ENCODE measurements at regions not wholly inside any gene's neighbourhood (a gene's known extent, or its start where the extent isn't known, plus 50 kb on each side); places are given as distances from the start of the nearest gene placed in this dataset.
"Not testable (repeated sequence)": the region's sequence is repeated elsewhere in the genome, so short reads cannot be mapped to it uniquely, and the experiment has no call there.

- DNase-seq (ENCODE audit: low read depth, low spot score) = no peak
These were observed 454.2 kb downstream of the SETD4 start for GRCh38 chr21:35606146-35606545.

GRCh38 chr21:35603494-35603893, 456.8 kb downstream of the SETD4 start:
- no peak for DNase-seq (ENCODE audit: low read depth, low spot score)

DNA sequence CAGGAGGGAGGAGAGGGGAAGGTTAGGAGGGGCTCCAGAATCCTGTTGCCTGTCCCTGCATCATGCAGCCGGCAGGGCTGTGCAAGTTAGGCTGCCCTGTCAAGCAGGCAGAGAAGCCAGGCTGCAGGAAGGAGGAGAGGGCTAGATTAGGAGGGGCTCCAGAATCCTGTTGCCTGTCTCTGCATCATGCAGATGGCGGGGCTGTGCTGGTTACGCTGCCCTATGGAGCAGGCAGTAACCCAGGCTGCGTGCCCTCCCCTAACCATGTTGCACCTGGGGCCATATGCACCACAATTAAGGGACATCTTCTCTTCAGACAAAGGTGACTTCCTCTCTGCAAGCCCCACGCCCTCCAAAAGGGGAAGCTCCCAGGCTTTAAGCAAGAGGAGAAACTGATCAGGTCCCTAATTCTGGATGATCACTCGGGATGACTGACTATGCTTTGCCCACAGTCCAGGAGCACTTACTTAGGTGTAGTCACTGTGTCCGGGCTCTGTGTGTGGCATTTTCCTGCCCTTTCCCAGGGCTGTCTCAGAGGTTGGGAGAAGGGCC, 457.4 kb downstream of the SETD4 start:
- no peak for DNase-seq (ENCODE audit: low read depth, low spot score)

- no peak for DNase-seq (ENCODE audit: low read depth, low spot score)
These were observed 459.1 kb downstream of the SETD4 start for GRCh38 chr21:35601211-35601610.

- no peak for DNase-seq (ENCODE audit: low read depth, low spot score)
These were observed 461.2 kb downstream of the SETD4 start for GRCh38 chr21:35599164-35599563.

DNA sequence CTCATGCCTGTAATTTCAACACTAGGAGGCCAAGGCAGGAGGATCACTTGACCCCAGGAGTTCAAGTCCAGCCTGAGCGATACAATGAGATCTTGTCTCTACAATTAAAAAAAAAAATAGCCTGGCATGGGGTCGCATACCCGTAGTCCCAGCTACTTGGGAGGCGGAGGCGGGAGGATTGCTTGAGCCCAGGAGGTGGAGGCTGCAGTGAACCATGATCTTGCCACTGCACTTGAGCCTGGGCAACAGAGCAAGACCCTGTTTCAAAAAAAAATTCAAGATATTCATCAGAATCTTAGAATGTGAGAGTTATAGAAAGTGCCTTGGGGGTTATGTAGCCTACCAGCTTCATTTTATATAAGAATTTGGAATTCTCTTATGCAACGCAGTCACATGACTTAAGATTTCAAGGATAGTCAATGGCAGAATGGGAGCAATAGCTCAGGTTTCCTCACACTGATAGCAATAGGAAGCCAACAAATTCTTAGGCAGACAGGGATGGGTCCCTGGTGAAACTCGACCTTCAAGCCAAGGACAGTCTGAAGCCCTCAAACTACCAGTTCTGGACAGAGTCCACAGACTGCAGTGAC, 462.5 kb downstream of the SETD4 start:
- no peak for DNase-seq (ENCODE audit: low read depth, low spot score)

GRCh38 chr21:35594905-35595304, 465.4 kb downstream of the SETD4 start:
- no peak for DNase-seq (ENCODE audit: low read depth, low spot score)

- DNase-seq (ENCODE audit: low read depth, low spot score) = no peak
These were observed 467.3 kb downstream of the SETD4 start for GRCh38 chr21:35593000-35593502.

GRCh38 chr21:35590284-35590683, 470.0 kb downstream of the SETD4 start:
- DNase-seq (ENCODE audit: low read depth, low spot score) = not testable (repeated sequence)

GRCh38 chr21:35587841-35588380, 472.4 kb downstream of the SETD4 start:
- DNase-seq (ENCODE audit: low read depth, low spot score) = no peak

- DNase-seq (ENCODE audit: low read depth, low spot score) = no peak
These were observed 474.0 kb downstream of the SETD4 start for GRCh38 chr21:35586305-35586704.

GRCh38 chr21:35585878-35586277, 474.4 kb downstream of the SETD4 start:
- DNase-seq (ENCODE audit: low read depth, low spot score) = no peak

- DNase-seq (ENCODE audit: low read depth, low spot score) = no peak
These were observed 475.2 kb downstream of the SETD4 start for GRCh38 chr21:35585155-35585554.

- DNase-seq (ENCODE audit: low read depth, low spot score) = no peak
These were observed 476.6 kb downstream of the SETD4 start for GRCh38 chr21:35583566-35584216.

- no peak for DNase-seq (ENCODE audit: low read depth, low spot score)
These were observed 477.6 kb downstream of the SETD4 start for GRCh38 chr21:35582731-35583130.

- no peak for DNase-seq (ENCODE audit: low read depth, low spot score)
These were observed 478.7 kb downstream of the SETD4 start for GRCh38 chr21:35581640-35582039.

DNA sequence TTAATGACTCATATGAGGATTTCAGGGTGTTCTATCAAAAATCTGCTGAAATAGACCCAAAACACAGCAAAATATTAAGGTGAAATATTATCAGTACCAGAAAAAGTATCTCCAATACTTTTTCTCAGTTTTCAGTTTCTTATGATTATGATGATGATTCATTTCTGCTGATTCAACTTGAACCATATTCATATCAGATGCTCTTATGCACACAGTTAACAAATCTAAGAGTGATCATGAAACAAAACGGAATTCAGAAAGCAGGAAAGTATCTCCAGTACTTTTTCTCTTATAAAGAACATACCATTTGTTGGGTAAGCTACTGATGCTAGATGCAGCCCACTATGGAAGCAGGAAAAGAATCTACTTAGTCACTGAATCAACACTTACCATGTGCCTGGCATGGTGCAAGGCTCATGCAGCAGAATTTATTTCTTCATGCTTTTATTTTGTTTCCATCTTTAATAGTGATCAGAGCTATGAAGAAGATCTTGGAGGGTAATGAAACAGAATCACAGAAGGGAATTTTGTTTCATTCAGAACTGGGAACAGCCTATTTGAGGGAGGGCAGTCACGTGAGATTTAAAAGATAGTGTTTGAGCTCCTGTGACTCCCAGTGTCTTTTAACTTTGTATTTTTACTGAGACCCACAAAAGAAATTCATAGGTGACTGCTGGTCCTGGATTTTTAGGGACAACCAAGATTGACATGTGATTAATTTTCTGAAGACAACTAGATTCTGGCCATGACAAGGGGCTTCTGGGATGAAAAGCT, 480.6 kb downstream of the SETD4 start:
- no peak for DNase-seq (ENCODE audit: low read depth, low spot score)

GRCh38 chr21:35578831-35579471, 481.4 kb downstream of the SETD4 start:
- no peak for DNase-seq (ENCODE audit: low read depth, low spot score)

DNA sequence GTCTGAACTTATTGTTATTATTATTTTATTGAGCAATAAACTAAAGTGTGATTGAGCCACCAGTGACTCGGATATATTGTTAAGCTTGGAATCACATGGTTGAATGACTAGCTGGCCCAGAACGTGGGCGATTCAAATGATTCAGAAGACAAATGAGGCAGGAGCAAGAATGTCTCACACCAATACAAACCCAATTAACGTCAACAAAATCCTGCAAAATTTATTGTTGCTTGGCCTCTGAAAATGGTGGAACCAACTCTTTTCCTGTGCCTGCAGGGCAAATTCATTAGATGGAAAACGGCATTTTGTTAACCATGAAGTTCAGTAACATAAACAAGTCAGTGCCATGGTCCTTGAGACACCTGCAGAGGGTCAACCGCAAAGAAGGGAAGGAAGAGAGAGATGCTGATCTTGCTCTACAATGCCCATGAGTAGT, 482.0 kb downstream of the SETD4 start:
- DNase-seq (ENCODE audit: low read depth, low spot score) = no peak

DNA sequence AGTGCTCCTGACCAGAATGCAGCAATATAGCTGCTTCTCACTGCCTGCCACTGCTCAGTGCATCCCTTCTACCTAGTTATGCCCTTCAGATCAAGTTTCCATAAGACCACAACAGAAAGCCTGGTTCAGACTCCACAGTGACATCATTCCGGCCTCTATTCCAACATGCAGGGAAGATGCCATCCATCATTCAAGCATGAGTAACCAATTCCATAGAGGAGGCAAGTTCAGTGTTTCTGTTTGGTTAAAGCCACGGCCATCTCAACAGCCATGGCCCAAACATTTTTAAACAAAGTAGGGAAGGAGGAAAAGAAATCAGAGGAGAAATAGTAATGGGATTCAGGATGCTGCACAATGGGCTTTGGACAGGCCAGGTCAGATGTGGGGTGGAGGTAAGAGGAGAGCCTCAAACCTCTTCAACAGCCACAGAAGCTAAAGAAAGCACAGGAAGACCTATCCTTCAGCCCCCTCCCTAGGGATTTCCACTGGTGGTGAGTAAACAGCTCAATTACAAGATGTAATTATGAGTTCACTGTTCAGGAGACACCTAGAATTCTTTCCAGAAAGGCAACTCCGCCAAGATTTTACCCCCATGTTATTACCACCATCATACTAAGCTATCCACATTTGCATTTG, 484.9 kb downstream of the SETD4 start:
- no peak for DNase-seq (ENCODE audit: low read depth, low spot score)
